GM19035 (cell line): ENCODE measurements at regions not wholly inside any gene's neighbourhood (a gene's known extent, or its start where the extent isn't known, plus 50 kb on each side); places are given as distances from the start of the nearest gene placed in this dataset.
"Not testable (repeated sequence)": the region's sequence is repeated elsewhere in the genome, so short reads cannot be mapped to it uniquely, and the experiment has no call there.

Source experiments
- ATAC-seq: cut with Tn5 transposase; IDR thresholded peaks from one replicate; pipeline ENCODE4 v1.9.1; 2021; ENCODE audit not compliant: unreplicated experiment

DNA sequence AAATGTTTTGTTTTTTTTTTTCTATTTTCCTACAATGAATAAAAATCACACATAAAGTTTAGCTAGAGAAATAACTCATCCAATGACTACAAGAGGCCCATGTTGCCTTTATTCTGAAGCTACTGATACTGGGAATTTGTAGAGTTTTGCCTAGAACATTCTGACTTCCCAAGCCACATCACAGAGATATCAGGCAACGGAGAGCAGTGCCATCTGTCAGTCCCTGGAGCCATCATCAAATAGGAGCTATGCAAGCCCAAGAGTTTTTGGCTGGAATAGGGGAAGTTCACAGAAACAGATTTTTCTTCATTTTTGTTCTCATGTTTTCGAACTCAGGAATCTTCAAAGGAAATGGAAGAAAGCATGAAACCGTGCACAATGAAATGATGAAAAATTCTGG, 896.6 kb downstream of the TLE1 start:
- no peak for ATAC-seq

DNA sequence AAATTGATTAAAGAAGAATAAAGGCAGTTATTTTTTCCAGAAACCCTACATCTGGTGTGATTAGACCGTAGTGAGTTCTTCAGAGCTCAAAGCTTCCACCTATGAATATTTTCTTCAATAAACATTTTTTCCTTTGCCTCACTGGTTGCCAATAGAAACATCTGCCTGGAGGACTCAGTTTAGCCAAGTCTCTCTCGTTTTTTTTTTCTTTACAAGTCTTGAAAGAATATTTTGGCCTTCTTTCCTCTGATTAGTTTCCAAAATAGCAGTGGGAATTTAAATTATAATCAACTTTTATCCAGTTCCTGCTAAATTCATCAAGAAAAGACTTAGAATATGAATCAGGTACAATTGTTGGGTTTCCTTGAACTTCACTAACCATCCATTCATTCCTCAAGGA, 897.5 kb downstream of the TLE1 start:
- ATAC-seq, result no peak

DNA sequence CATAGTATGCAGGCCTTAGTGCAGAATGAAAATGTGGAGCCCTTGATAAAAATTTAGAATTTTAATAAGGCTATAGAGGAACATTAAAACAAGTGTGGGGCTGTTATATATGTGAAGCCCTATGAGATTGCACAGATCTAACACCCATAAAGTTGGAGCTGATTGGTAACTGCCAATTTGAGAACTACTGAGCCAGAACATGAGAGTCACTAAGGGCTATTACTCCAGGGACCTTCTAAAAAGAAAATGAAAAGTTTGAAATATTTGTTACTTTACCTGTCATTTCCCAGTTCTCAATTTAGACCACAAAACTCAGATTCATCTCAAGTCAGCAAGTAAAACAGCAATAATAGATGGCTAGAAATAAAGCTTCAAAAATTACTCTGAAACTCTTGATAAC, 898.6 kb downstream of the TLE1 start:
- ATAC-seq, result no peak

GRCh38 chr9:80789831-80790230, 899.5 kb downstream of the TLE1 start:
- ATAC-seq, result no peak

DNA sequence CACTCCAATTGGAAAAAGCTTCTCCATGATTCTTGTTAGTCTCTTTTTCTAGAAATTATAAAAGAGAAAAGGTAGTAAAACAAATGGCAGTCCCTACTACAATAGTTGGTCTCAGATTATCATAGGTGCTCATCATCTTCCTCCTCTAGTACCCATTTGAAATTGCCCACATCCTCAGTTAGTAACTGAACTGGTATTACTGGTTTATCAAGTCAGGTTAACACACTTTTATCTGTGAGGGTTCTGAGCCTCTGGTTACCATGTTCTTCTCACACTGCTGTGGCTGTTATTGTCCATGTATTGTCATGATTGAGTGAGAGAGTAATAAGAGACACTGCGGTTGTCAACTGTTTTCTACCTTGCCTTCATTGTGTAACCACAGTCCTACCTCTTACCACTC, 901.7 kb downstream of the TLE1 start:
- no peak for ATAC-seq

DNA sequence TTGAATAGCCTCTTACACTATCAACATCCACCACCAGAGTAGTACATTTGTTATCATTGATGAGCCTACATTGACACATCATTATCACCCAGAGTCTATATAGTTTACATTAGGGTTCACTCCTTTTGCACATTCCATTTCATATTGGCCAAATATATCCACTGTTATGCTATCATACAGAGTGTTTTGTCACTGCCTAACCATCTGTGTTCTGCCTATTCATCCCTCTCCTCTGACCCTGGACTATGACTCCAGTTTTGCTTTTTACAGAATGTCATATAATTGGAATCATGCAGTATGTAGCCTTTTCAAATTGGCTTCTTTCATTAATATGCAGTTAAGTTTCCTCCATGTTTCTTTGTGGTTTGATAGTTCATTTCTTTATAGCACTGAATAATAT, 904.7 kb downstream of the TLE1 start:
- ATAC-seq, result no peak

DNA sequence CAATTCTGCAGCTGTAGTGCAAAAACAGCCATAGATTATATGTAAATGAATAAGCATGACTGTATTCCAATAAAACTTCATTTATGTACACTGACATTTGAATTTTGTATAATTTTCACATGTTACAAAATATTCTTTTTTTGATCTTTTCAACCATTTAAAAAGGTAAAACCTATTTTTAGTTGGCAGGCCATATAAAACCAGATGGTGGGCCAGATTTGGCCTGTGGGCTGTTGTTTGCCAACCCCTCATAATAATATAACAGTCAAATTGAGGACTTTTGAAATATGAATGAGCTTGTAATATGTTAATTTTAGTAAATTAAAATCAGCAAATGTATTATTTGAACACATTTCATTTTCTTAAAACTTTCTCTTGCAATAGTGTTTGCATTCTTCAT, 913.4 kb downstream of the TLE1 start:
- no peak for ATAC-seq

DNA sequence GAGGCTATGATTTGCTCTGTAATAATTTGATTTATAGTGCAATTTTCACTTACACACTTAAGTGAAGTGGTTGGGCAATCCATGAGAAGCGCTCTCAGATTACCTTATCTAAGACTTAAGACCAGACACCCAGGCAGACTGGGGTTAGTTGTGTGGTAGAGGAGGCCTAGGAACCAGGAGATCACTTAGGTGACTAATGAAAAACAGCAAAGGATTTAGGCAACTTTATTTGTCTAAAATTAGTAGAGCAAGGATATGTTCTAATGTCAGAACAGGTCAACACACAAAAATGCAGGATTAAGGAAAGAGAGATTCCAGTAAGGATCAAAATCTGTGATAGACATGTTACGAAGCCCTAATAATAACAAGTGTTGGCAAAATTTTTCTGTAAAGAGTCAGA, 913.8 kb downstream of the TLE1 start:
- ATAC-seq, result no peak

- ATAC-seq, result no peak
Measured at GRCh38 chr9:80771555-80772347, 917.6 kb downstream of the TLE1 start.

- ATAC-seq, result no peak
Measured at GRCh38 chr9:80763536-80763935, 925.8 kb downstream of the TLE1 start.

DNA sequence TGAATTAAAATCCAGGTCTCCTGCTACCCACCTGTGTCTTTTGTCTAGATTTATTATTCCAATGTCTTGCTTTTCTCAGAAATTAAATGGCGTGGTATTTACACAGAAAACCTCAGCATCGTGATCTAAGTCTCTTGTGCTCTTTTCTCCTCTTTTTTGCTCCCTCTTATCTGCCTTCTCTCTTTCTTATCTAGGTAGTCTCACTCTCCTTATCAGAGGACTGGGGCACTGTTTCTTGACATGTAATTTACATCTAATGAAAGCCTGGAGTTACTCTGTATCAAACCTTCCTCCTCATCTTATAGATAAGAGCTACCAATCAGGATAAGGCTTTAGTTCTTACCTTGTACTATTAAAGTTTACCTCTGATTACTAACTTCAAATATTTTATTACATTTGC, 933.8 kb downstream of the TLE1 start:
- no peak for ATAC-seq

- not testable (repeated sequence) for ATAC-seq
Measured at GRCh38 chr9:80747056-80747455, 942.3 kb downstream of the TLE1 start.

DNA sequence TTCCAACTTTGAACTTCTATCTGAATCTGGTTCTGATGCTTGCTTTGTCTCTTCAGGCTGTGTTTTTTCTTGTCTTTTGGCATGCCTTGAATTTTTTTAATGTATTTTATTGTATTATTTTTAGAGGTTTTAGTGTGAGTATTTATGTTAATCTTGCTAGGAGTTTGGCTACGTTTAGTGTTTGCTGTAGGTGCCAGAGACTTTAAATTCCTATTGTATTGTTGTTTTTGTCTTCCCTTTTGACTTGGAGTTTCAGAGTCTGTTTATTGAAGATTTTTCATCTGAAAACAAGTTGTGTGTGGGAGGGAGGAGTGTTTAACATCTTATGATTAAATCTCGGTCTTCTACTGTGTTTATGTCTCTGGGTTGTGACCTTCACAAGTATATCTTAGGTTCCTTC, 956.8 kb downstream of the TLE1 start:
- ATAC-seq, result no peak

DNA sequence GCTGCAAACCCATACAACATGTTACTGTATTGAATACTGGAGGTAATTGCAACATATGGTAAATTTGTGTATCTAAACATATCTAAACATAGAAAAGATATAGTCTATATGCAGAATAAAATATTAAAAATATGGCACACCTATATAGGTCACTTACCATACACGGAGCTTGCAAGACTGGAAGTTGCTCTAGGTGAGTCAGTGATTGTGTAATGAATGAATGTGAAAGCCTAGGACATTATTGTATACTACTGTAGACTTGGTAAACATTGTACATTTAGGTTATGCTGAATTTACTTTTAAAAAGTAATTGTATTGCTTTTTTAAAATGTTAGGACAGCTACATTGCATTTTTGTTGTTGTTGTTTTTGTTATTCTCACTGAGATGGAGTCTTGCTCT, 968.8 kb downstream of the TLE1 start:
- no peak for ATAC-seq

GRCh38 chr9:80707120-80707519, 982.2 kb downstream of the TLE1 start:
- ATAC-seq, result no peak

DNA sequence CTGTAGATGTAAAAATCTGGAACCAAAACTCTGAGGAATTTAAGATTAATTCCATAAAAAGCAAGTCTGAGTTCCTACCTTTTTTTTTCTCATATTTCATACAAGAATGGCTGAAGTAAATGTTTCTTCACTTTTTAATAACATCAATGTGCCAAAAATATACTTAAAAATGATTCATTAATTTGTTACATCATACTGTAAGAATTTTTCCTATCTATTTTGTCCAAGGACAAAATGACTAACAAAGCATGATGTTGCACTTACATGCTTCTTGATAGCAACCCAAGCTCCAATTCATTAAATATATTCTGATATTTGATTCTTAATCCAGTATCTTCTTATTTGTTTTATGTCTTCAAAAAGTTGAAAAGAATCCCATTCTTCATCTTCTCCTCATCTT, 988.3 kb downstream of the TLE1 start:
- ATAC-seq, result no peak

- no peak for ATAC-seq
Measured at GRCh38 chr9:80699511-80699998, 989.8 kb downstream of the TLE1 start.

DNA sequence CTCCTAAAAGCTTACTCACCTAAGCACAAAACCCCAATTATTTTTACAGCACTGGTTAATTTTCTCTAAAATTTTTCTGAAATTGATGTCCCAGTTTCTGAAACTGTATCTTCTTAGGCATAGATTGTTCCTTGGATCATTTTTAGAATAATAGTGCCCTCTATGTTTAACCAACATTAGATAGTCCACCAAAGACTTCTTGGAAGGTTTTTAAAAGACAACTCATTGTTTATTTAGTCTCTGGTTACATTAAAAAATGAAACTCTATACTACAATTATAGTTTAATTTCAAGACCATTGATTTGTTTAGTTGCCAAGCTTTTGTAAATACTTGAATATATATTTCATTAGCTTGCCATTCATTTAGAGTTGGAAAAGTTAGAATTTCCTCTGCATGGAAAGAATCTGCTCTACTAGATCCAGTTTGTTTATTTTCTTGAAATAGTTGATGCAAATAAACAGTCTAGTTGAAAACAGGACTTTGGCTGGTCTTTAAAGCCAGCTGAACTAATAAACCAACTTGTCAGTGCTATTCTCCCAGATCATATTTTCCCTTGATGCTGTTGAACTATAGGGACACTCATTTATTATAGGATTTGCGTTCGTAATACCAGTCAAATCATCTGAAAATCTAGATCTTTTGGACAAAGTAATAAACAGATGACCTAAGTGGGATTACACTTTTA, 990.5 kb downstream of the TLE1 start:
- ATAC-seq, result no peak

- ATAC-seq, result no peak
Measured at GRCh38 chr9:80692751-80693150, 996.6 kb downstream of the TLE1 start.

- ATAC-seq, result no peak
Measured at GRCh38 chr9:80691229-80691628, 998.1 kb downstream of the TLE1 start.

- no peak for ATAC-seq
Measured at GRCh38 chr9:80690349-80690939, 998.9 kb downstream of the TLE1 start.

DNA sequence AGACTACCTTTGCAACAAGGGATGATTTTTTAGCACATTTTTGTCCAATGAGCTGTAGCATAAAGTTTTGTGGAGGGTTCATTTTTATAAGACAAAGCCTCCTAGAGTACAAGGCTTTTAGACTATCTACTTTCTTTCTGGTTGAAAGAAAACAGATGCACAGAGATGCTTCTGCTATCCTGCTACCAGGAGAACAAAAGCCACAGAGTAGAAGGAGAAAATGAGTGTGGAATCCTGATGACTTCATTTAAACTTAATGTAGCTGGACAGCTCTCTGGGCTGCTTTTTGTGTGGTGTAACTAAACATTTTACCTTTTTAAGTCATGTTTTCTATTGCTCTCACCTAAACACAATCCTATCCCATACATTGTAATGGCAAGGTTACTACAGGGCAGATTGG, 1009.4 kb downstream of the TLE1 start:
- ATAC-seq, result no peak
